ENCODE measurements at regions not wholly inside any gene's neighbourhood (a gene's known extent, or its start where the extent isn't known, plus 50 kb on each side); places are given as distances from the start of the nearest gene placed in this dataset.
A peak's percentile ranks its signal among the peaks of the same experiment; 100 is the strongest.

DNA sequence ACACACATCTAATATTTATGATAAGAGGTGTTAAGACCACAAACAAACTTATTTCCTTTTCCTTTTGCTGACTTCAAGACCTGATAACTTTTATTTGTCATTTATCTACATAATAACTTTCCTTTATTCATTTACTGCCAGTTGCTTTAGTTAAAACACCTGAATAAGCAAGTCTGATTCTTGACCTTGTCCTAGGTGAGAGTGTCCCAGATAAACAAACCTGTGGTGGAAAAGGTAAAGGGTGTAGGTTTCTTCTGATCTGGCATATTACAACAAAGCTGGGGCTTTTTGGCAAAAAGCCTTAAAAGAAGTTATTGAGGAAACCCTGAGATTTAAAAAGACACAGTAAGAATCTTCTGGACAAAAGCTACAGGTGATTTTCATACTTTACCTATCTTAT, 191.5 kb downstream of the ZBBX start:
- no peaks in the 10 kb centered on the region for H3K27me3 ChIP-seq (ENCODE audit: control insufficient read depth in 3 of 3, insufficient read depth in 3 of 3, low read depth in 1 of 3, low read length in 3 of 3)
- H3K9me3 ChIP-seq (replicated peaks in 1 of 2; ENCODE audit: control insufficient read depth in 2 of 2, insufficient read depth in 1 of 2, low read depth in 1 of 2, low read length in 2 of 2): no peaks in the 10 kb centered on the region
- no peaks in the 10 kb centered on the region for H3K79me1 ChIP-seq (ENCODE audit: low read depth, low read length)
- no peak overlapping the region for H3K18ac ChIP-seq (ENCODE audit: low read length)
- H3K4ac ChIP-seq (ENCODE audit: low read length): no peak overlapping the region
- H4K8ac ChIP-seq (ENCODE audit: low read depth, low read length): no peak overlapping the region
- no peak overlapping the region for H3K9ac ChIP-seq (ENCODE audit: low read depth, low read length, poor library complexity)
- H3K4me1 ChIP-seq (ENCODE audit: control insufficient read depth in 2 of 2, insufficient read depth in 1 of 2, low read depth in 1 of 2, low read length in 2 of 2): no peaks in the 10 kb centered on the region
- no peak for DNase-seq (ENCODE audit: low spot score)
- no peak overlapping the region for H2BK15ac ChIP-seq (ENCODE audit: low read length)
- H3K23ac ChIP-seq (ENCODE audit: low read depth, low read length, poor library complexity): no peak overlapping the region
- no peak overlapping the region for H2AFZ ChIP-seq (ENCODE audit: low read length)
- no peak overlapping the region for H2BK5ac ChIP-seq (ENCODE audit: low read length)
- H3K4me3 ChIP-seq (ENCODE audit: low read length in 2 of 2): no peak overlapping the region
- H3K36me3 ChIP-seq (replicated peaks in 1 of 2; ENCODE audit: control insufficient read depth in 2 of 2, insufficient read depth in 2 of 2, low read length in 2 of 2): no peaks in the 10 kb centered on the region
- no peak overlapping the region for H3K14ac ChIP-seq (ENCODE audit: low read length)
- no peak overlapping the region for H3K4me2 ChIP-seq (ENCODE audit: insufficient read depth, low read length, poor library complexity, severe bottlenecking)
- no peak overlapping the region for H4K91ac ChIP-seq (ENCODE audit: low read depth, low read length, poor library complexity)
- H2BK12ac ChIP-seq (ENCODE audit: low read length): no peak overlapping the region
- H2AK5ac ChIP-seq (ENCODE audit: low read depth, low read length): no peak overlapping the region
- no peak overlapping the region for H3K27ac ChIP-seq (replicated peaks; ENCODE audit: low read length)
- no peak overlapping the region for H2BK120ac ChIP-seq (ENCODE audit: low read depth, low read length)

DNA sequence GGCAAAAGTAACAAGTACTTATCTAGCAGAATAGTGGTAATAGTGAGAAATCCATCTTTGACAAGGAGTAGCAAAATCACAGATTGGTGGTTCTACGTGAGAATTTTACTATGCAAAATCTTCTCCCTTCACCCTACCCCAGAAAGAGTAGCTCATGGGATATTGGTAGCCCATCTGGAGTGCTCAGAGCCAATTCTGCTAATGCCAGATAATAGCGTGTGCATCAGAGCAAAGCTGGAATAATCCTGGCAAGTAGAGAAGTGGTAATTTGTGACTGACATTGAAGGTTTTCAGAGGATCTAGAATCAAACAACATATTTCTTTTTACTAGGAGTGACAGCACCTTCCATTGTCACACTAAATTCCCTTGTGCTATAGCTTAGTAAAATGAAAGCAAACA, 192.9 kb downstream of the ZBBX start:
- no peak overlapping the region for H3K23ac ChIP-seq (ENCODE audit: low read depth, low read length, poor library complexity)
- H3K14ac ChIP-seq (ENCODE audit: low read length): no peak overlapping the region
- H3K4ac ChIP-seq (ENCODE audit: low read length): no peak overlapping the region
- H4K8ac ChIP-seq (ENCODE audit: low read depth, low read length): no peak overlapping the region
- H3K4me3 ChIP-seq (ENCODE audit: low read length in 2 of 2): no peak overlapping the region
- no peak overlapping the region for H2BK15ac ChIP-seq (ENCODE audit: low read length)
- H3K9ac ChIP-seq (ENCODE audit: low read depth, low read length, poor library complexity): no peak overlapping the region
- no peak overlapping the region for H3K4me2 ChIP-seq (ENCODE audit: insufficient read depth, low read length, poor library complexity, severe bottlenecking)
- H3K27me3 ChIP-seq (ENCODE audit: control insufficient read depth in 3 of 3, insufficient read depth in 3 of 3, low read depth in 1 of 3, low read length in 3 of 3): no peaks in the 10 kb centered on the region
- H2BK120ac ChIP-seq (ENCODE audit: low read depth, low read length): no peak overlapping the region
- H2BK5ac ChIP-seq (ENCODE audit: low read length): no peak overlapping the region
- DNase-seq (ENCODE audit: low spot score): no peak
- H3K27ac ChIP-seq (replicated peaks; ENCODE audit: low read length): no peak overlapping the region
- H3K4me1 ChIP-seq (ENCODE audit: control insufficient read depth in 2 of 2, insufficient read depth in 1 of 2, low read depth in 1 of 2, low read length in 2 of 2): no peaks in the 10 kb centered on the region
- no peak overlapping the region for H2AFZ ChIP-seq (ENCODE audit: low read length)
- no peak overlapping the region for H2AK5ac ChIP-seq (ENCODE audit: low read depth, low read length)
- no peaks in the 10 kb centered on the region for H3K9me3 ChIP-seq (replicated peaks in 1 of 2; ENCODE audit: control insufficient read depth in 2 of 2, insufficient read depth in 1 of 2, low read depth in 1 of 2, low read length in 2 of 2)
- no peaks in the 10 kb centered on the region for H3K36me3 ChIP-seq (replicated peaks in 1 of 2; ENCODE audit: control insufficient read depth in 2 of 2, insufficient read depth in 2 of 2, low read length in 2 of 2)
- no peak overlapping the region for H2BK12ac ChIP-seq (ENCODE audit: low read length)
- no peak overlapping the region for H4K91ac ChIP-seq (ENCODE audit: low read depth, low read length, poor library complexity)
- no peaks in the 10 kb centered on the region for H3K79me1 ChIP-seq (ENCODE audit: low read depth, low read length)
- H3K18ac ChIP-seq (ENCODE audit: low read length): no peak overlapping the region
- no CpG with 5 or more reads among the region's 2 CpGs for WGBS, 2 donors (ENCODE audit: extremely low coverage in 2 of 2, insufficient read length in 2 of 2, insufficient replicate concordance in 1 of 2)

DNA sequence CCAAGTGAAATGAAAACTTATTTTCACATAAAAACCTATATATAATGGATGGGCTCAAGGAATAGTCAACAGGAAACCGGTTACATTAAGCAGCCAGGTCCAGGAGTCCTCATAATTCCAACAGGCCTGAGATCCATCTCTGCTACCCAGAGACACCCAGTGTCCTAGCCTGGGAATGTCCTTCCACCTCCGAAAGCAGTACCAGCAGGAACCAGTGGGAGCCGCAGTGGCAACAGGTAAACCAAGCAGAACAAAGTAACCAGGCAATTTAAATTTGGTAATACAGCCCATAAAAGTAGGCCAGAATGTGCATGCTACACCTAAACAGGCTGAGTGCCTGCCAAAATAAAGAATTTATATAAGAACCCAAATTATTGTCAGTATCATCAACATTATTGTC, 195.6 kb downstream of the ZBBX start:
- Histone ChIP-seq H4K91ac (ENCODE audit: low read depth, low read length, poor library complexity) (no peak overlapping the region), H3K23ac (ENCODE audit: low read depth, low read length, poor library complexity) (no peak overlapping the region), H2BK15ac (ENCODE audit: low read length) (no peak overlapping the region), H3K14ac (ENCODE audit: low read length) (no peak overlapping the region), H3K27ac (replicated peaks; ENCODE audit: low read length) (no peak overlapping the region), H3K9me3 (replicated peaks in 1 of 2; ENCODE audit: control insufficient read depth in 2 of 2, insufficient read depth in 1 of 2, low read depth in 1 of 2, low read length in 2 of 2) (no peaks in the 10 kb centered on the region), H3K4me3 (ENCODE audit: low read length in 2 of 2) (no peak overlapping the region), H4K8ac (ENCODE audit: low read depth, low read length) (no peak overlapping the region), H3K4me1 (ENCODE audit: control insufficient read depth in 2 of 2, insufficient read depth in 1 of 2, low read depth in 1 of 2, low read length in 2 of 2) (no peaks in the 10 kb centered on the region), H3K9ac (ENCODE audit: low read depth, low read length, poor library complexity) (no peak overlapping the region), H2BK12ac (ENCODE audit: low read length) (no peak overlapping the region), H2AK5ac (ENCODE audit: low read depth, low read length) (no peak overlapping the region), H3K27me3 (ENCODE audit: control insufficient read depth in 3 of 3, insufficient read depth in 3 of 3, low read depth in 1 of 3, low read length in 3 of 3) (no peaks in the 10 kb centered on the region), H3K79me1 (ENCODE audit: low read depth, low read length) (no peaks in the 10 kb centered on the region), H2AFZ (ENCODE audit: low read length) (no peak overlapping the region), H3K4ac (ENCODE audit: low read length) (no peak overlapping the region), H3K4me2 (ENCODE audit: insufficient read depth, low read length, poor library complexity, severe bottlenecking) (no peak overlapping the region), H3K18ac (ENCODE audit: low read length) (no peak overlapping the region), H2BK5ac (ENCODE audit: low read length) (no peak overlapping the region), H2BK120ac (ENCODE audit: low read depth, low read length) (no peak overlapping the region), H3K36me3 (replicated peaks in 1 of 2; ENCODE audit: control insufficient read depth in 2 of 2, insufficient read depth in 2 of 2, low read length in 2 of 2) (no peaks in the 10 kb centered on the region)
- no CpG with 5 or more reads among the region's 3 CpGs for WGBS, 2 donors (ENCODE audit: extremely low coverage in 2 of 2, insufficient read length in 2 of 2, insufficient replicate concordance in 1 of 2)
- no peak for DNase-seq (ENCODE audit: low spot score)

DNA sequence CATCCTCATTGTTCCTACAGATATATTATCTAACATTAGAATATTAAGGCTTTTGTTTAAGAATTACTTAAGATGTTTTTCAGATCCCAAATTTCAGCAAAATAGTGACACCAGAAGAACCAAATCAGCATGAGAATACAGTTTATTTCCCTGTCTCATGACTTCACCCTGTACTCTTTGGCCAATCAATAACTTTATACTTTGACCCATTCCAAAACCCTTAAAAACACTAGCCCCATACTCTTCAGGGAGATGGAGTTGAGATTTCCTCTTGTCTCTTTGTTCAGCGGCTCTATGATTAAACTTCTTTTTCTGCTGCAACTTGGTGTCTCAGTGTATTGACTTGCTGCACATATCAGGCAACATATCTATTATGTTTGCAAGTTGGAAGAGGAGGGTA, 207.7 kb downstream of the ZBBX start:
- Histone ChIP-seq H3K4me2 (ENCODE audit: insufficient read depth, low read length, poor library complexity, severe bottlenecking) (no peak overlapping the region), H2BK15ac (ENCODE audit: low read length) (no peak overlapping the region), H3K27ac (replicated peaks; ENCODE audit: low read length) (no peak overlapping the region), H4K8ac (ENCODE audit: low read depth, low read length) (no peak overlapping the region), H3K14ac (ENCODE audit: low read length) (no peak overlapping the region), H3K79me1 (ENCODE audit: low read depth, low read length) (no peaks in the 10 kb centered on the region), H3K4me1 (ENCODE audit: control insufficient read depth in 2 of 2, insufficient read depth in 1 of 2, low read depth in 1 of 2, low read length in 2 of 2) (peaks cover 2 to 5% of the 10 kb centered on the region in 2 donors), H3K9ac (ENCODE audit: low read depth, low read length, poor library complexity) (no peak overlapping the region), H3K23ac (ENCODE audit: low read depth, low read length, poor library complexity) (no peak overlapping the region), H3K9me3 (replicated peaks in 1 of 2; ENCODE audit: control insufficient read depth in 2 of 2, insufficient read depth in 1 of 2, low read depth in 1 of 2, low read length in 2 of 2) (peaks cover 0 to 3% of the 10 kb centered on the region in 2 donors), H4K91ac (ENCODE audit: low read depth, low read length, poor library complexity) (no peak overlapping the region), H2AFZ (ENCODE audit: low read length) (peak overlapping the region; percentile 34), H3K18ac (ENCODE audit: low read length) (no peak overlapping the region), H2BK12ac (ENCODE audit: low read length) (no peak overlapping the region), H3K4ac (ENCODE audit: low read length) (no peak overlapping the region), H2AK5ac (ENCODE audit: low read depth, low read length) (no peak overlapping the region), H3K27me3 (ENCODE audit: control insufficient read depth in 3 of 3, insufficient read depth in 3 of 3, low read depth in 1 of 3, low read length in 3 of 3) (no peaks in the 10 kb centered on the region), H2BK5ac (ENCODE audit: low read length) (no peak overlapping the region), H3K36me3 (replicated peaks in 1 of 2; ENCODE audit: control insufficient read depth in 2 of 2, insufficient read depth in 2 of 2, low read length in 2 of 2) (no peaks in the 10 kb centered on the region), H3K4me3 (ENCODE audit: low read length in 2 of 2) (no peak overlapping the region), H2BK120ac (ENCODE audit: low read depth, low read length) (no peak overlapping the region)
- WGBS, 2 donors (ENCODE audit: extremely low coverage in 2 of 2, insufficient read length in 2 of 2, insufficient replicate concordance in 1 of 2): no CpG with 5 or more reads among the region's 1 CpG
- no peak for DNase-seq (ENCODE audit: low spot score)
